GM12873 (cell line): ENCODE measurements at regions not wholly inside any gene's neighbourhood (a gene's known extent, or its start where the extent isn't known, plus 50 kb on each side); places are given as distances from the start of the nearest gene placed in this dataset.

ENCODE experiments used
- CTCF ChIP-seq: IDR thresholded peaks from 2 replicates; pipeline ENCODE4 v1.5.1; 2012; ENCODE audit warnings: low read depth, mild to moderate bottlenecking, moderate library complexity, low read length, control low read depth; ENCODE audit not compliant: insufficient read depth; ENCODE audit errors: missing control alignments

- TF ChIP-seq CTCF: no peak
Measured at GRCh38 chr14:95402176-95402575, 82.5 kb upstream of the CLMN start.

GRCh38 chr14:95398630-95399547 is 79.2 kb upstream of the CLMN start:
- no peak for TF ChIP-seq CTCF

- no peak for TF ChIP-seq CTCF
Measured at GRCh38 chr14:95397325-95397724, 77.6 kb upstream of the CLMN start.

GRCh38 chr14:95396221-95396620 is 76.5 kb upstream of the CLMN start:
- no peak for TF ChIP-seq CTCF

- TF ChIP-seq CTCF: no peak
Measured at GRCh38 chr14:95395098-95395737, 75.5 kb upstream of the CLMN start.

- no peak for TF ChIP-seq CTCF
Measured at GRCh38 chr14:95394297-95395097, 74.8 kb upstream of the CLMN start.

GRCh38 chr14:95392841-95393240 is 73.1 kb upstream of the CLMN start:
- TF ChIP-seq CTCF: no peak
